A673 (cell line): ENCODE measurements at regions not wholly inside any gene's neighbourhood (a gene's known extent, or its start where the extent isn't known, plus 50 kb on each side); places are given as distances from the start of the nearest gene placed in this dataset.

Source experiments
- EZH2 ChIP-seq: fragments of 200-600 bp; sonication (generic); IDR thresholded peaks from 2 replicates; pipeline ENCODE4 v1.6.1; 2017; ENCODE audit warnings: borderline replicate concordance, low read depth, mild to moderate bottlenecking, mixed read lengths, antibody characterized with exemption, low read length; ENCODE audit not compliant: poor library complexity, severe bottlenecking
- TF ChIP-seq, protein P1 (sequence below): fragments of 300-800, 200-600 bp; sonication (generic); conservative IDR thresholded peaks from 2 replicates; pipeline ENCODE4 v1.5.1; 2017; ENCODE audit warnings: low read depth, mild to moderate bottlenecking, antibody characterized with exemption, low read length, moderate library complexity, mixed read lengths

DNA sequence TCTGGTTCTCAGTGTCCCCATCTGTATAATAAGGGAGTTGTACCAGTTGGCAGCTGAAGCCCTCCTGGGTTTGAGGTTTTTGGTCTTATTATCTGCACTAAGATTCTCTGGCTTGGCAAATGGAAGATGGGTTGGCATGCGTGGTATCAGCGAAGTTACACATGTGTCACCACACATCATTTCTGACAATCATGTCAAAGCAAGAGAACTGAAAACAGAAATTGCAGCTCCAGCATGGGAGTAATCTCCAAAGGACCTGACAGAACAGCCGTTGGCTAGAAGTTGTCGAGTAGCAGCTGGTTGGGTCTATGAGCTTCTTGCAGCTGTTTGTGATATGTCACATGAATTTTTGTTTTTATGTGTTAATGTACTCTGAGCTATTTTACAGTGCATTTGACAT is 317.4 kb downstream of the SLC4A3 start:
- TF ChIP-seq, protein P1, sequence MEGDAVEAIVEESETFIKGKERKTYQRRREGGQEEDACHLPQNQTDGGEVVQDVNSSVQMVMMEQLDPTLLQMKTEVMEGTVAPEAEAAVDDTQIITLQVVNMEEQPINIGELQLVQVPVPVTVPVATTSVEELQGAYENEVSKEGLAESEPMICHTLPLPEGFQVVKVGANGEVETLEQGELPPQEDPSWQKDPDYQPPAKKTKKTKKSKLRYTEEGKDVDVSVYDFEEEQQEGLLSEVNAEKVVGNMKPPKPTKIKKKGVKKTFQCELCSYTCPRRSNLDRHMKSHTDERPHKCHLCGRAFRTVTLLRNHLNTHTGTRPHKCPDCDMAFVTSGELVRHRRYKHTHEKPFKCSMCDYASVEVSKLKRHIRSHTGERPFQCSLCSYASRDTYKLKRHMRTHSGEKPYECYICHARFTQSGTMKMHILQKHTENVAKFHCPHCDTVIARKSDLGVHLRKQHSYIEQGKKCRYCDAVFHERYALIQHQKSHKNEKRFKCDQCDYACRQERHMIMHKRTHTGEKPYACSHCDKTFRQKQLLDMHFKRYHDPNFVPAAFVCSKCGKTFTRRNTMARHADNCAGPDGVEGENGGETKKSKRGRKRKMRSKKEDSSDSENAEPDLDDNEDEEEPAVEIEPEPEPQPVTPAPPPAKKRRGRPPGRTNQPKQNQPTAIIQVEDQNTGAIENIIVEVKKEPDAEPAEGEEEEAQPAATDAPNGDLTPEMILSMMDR, result no peak
- TF ChIP-seq EZH2, result no peak
